HUES48 (cell line): ENCODE measurements at regions not wholly inside any gene's neighbourhood (a gene's known extent, or its start where the extent isn't known, plus 50 kb on each side); places are given as distances from the start of the nearest gene placed in this dataset.

Experiments
- H3K27ac ChIP-seq: one replicate; pipeline ENCODE4 v1.7.0; 2013; ENCODE audit warnings: low read depth, low read length, inconsistent platforms
- H3K27me3 ChIP-seq: 2 replicates; pipeline ENCODE4 v1.6.1; 2013; ENCODE audit warnings: mild to moderate bottlenecking, low read length; ENCODE audit not compliant: control insufficient read depth, insufficient read depth
- H3K36me3 ChIP-seq: 2 replicates; pipeline ENCODE4 v1.6.1; 2013; ENCODE audit warnings: low read length; ENCODE audit not compliant: control insufficient read depth, insufficient read depth
- H3K4me1 ChIP-seq: 2 replicates; pipeline ENCODE4 v1.6.1; 2013; ENCODE audit warnings: mild to moderate bottlenecking, low read length; ENCODE audit not compliant: control insufficient read depth, insufficient read depth
- H3K4me3 ChIP-seq: 2 replicates; pipeline ENCODE4 v1.5.1; 2013; ENCODE audit warnings: mild to moderate bottlenecking, low read depth, low read length
- H3K9ac ChIP-seq: 2 replicates; pipeline ENCODE4 v1.6.1; 2013; ENCODE audit warnings: mild to moderate bottlenecking, low read depth, low read length, moderate library complexity
- H3K9me3 ChIP-seq: 2 replicates; pipeline ENCODE4 v1.6.1; 2013; ENCODE audit warnings: low read length; ENCODE audit not compliant: control insufficient read depth, insufficient read depth

GRCh38 chr2:12099374-12099773 lies 352.9 kb downstream of the LPIN1 start:
- Histone ChIP-seq H3K27ac (no peak overlapping the region), H3K4me1 (peaks cover 42% of the 10 kb centered on the region), H3K9ac (no peak overlapping the region), H3K27me3 (no peaks in the 10 kb centered on the region), H3K9me3 (no peaks in the 10 kb centered on the region), H3K4me3 (no peak overlapping the region), H3K36me3 (no peaks in the 10 kb centered on the region)

- H3K36me3 ChIP-seq = no peaks in the 10 kb centered on the region
- peaks cover 21% of the 10 kb centered on the region for H3K4me1 ChIP-seq
- H3K9ac ChIP-seq = no peak overlapping the region
- H3K27ac ChIP-seq = no peak overlapping the region
- no peaks in the 10 kb centered on the region for H3K9me3 ChIP-seq
- no peaks in the 10 kb centered on the region for H3K27me3 ChIP-seq
- H3K4me3 ChIP-seq = no peak overlapping the region
Measured at GRCh38 chr2:12102679-12103078, 356.2 kb downstream of the LPIN1 start.

GRCh38 chr2:12105180-12105579 lies 358.7 kb downstream of the LPIN1 start:
- Histone ChIP-seq H3K9ac (no peak overlapping the region), H3K4me1 (peaks cover 7% of the 10 kb centered on the region; the same call in 1 of the 2 replicates), H3K4me3 (no peak overlapping the region), H3K9me3 (no peaks in the 10 kb centered on the region), H3K27ac (no peak overlapping the region), H3K27me3 (no peaks in the 10 kb centered on the region), H3K36me3 (no peaks in the 10 kb centered on the region)

- no peak overlapping the region for H3K4me3 ChIP-seq
- no peak overlapping the region for H3K9ac ChIP-seq
- no peaks in the 10 kb centered on the region for H3K9me3 ChIP-seq
- no peak overlapping the region for H3K27ac ChIP-seq
- H3K27me3 ChIP-seq = no peaks in the 10 kb centered on the region
- peaks cover 7% of the 10 kb centered on the region; the same call in 1 of the 2 replicates for H3K4me1 ChIP-seq
- no peaks in the 10 kb centered on the region for H3K36me3 ChIP-seq
Measured at GRCh38 chr2:12106440-12107080, 360.1 kb downstream of the LPIN1 start.

DNA sequence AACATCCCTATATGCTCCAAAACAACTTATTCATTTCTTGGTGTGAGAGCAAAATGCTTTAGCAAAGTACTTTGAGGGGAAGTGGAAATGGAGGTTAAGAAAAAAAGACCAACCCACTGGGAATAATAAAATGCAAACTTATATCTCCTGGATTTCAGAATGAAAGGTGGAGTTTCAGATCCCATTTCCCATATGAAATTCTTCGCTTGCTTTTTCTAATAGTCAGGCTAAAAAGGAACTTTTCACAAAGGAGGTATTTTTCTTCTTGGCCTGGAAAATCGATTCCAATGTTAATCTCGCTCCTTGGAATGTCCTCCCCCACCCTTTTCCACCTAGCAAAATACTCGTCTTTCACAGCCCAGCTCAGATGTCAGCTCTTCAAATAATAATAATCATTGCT lies 360.9 kb downstream of the LPIN1 start:
- Histone ChIP-seq H3K27ac (no peak overlapping the region), H3K36me3 (no peaks in the 10 kb centered on the region), H3K9ac (no peak overlapping the region), H3K4me3 (no peak overlapping the region), H3K27me3 (no peaks in the 10 kb centered on the region), H3K4me1 (peaks cover 7% of the 10 kb centered on the region; the same call in 1 of the 2 replicates), H3K9me3 (no peaks in the 10 kb centered on the region)

- Histone ChIP-seq H3K4me1 (peaks cover 7% of the 10 kb centered on the region; the same call in 1 of the 2 replicates), H3K36me3 (no peaks in the 10 kb centered on the region), H3K9ac (no peak overlapping the region), H3K4me3 (no peak overlapping the region), H3K9me3 (no peaks in the 10 kb centered on the region), H3K27me3 (no peaks in the 10 kb centered on the region), H3K27ac (no peak overlapping the region)
Measured at GRCh38 chr2:12107939-12108338, 361.5 kb downstream of the LPIN1 start.

GRCh38 chr2:12109363-12110017 lies 363.1 kb downstream of the LPIN1 start:
- Histone ChIP-seq H3K9me3 (no peaks in the 10 kb centered on the region), H3K4me3 (no peak overlapping the region), H3K9ac (no peak overlapping the region), H3K27ac (no peak overlapping the region), H3K36me3 (no peaks in the 10 kb centered on the region), H3K27me3 (no peaks in the 10 kb centered on the region), H3K4me1 (peaks cover 7% of the 10 kb centered on the region; the same call in 1 of the 2 replicates)

GRCh38 chr2:12110074-12110473 lies 363.6 kb downstream of the LPIN1 start:
- Histone ChIP-seq H3K9ac (no peak overlapping the region), H3K4me3 (no peak overlapping the region)

DNA sequence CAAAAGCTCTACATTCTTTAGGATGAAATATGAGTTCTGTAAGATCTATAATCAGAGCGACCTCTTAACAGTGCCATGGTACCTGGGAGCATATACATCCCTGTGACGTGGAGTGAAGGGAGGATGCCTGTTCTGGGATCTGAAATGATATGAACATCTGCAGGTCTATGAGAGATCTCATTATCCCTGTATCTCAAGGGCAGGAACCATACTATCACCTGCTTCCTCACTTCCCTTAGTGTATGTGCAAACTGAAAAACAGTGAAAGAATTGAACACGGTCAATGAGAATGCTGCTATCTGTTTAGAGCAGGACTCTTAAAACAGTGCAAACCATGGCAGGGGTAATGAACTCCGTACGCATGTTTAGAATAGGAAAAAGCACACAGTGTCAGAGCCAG lies 364.0 kb downstream of the LPIN1 start:
- no peak overlapping the region for H3K9ac ChIP-seq
- no peak overlapping the region for H3K4me3 ChIP-seq
- peaks cover 7% of the 10 kb centered on the region; the same call in 1 of the 2 replicates for H3K4me1 ChIP-seq
- H3K27me3 ChIP-seq = no peaks in the 10 kb centered on the region
- no peaks in the 10 kb centered on the region for H3K36me3 ChIP-seq
- no peaks in the 10 kb centered on the region for H3K9me3 ChIP-seq
- no peak overlapping the region for H3K27ac ChIP-seq

More at GRCh38 chr2:12110074-12110473, 363.6 kb downstream of the LPIN1 start:
- H3K27ac ChIP-seq = no peak overlapping the region
- H3K9me3 ChIP-seq = no peaks in the 10 kb centered on the region
- no peaks in the 10 kb centered on the region for H3K36me3 ChIP-seq
- no peaks in the 10 kb centered on the region for H3K27me3 ChIP-seq
- H3K4me1 ChIP-seq = peaks cover 7% of the 10 kb centered on the region; the same call in 1 of the 2 replicates

GRCh38 chr2:12113412-12113811 lies 367.0 kb downstream of the LPIN1 start:
- Histone ChIP-seq H3K27me3 (no peaks in the 10 kb centered on the region), H3K9ac (no peak overlapping the region), H3K36me3 (no peaks in the 10 kb centered on the region), H3K4me3 (no peak overlapping the region), H3K27ac (no peak overlapping the region), H3K4me1 (peaks cover 7% of the 10 kb centered on the region), H3K9me3 (no peaks in the 10 kb centered on the region)

GRCh38 chr2:12114816-12115215 lies 368.4 kb downstream of the LPIN1 start:
- no peak overlapping the region for H3K4me3 ChIP-seq
- H3K9ac ChIP-seq = no peak overlapping the region
- peaks cover 7% of the 10 kb centered on the region for H3K4me1 ChIP-seq
- no peaks in the 10 kb centered on the region for H3K27me3 ChIP-seq
- H3K9me3 ChIP-seq = no peaks in the 10 kb centered on the region
- H3K27ac ChIP-seq = no peak overlapping the region
- H3K36me3 ChIP-seq = no peaks in the 10 kb centered on the region
